HepG2 (cell line): ENCODE measurements at regions not wholly inside any gene's neighbourhood (a gene's known extent, or its start where the extent isn't known, plus 50 kb on each side); places are given as distances from the start of the nearest gene placed in this dataset.

ENCODE experiments used
- HIVEP1 ChIP-seq: sonication (generic); formaldehyde crosslinking; IDR thresholded peaks from 2 replicates; pipeline ENCODE4 v1.4.0; 2020; ENCODE audit warnings: mild to moderate bottlenecking, missing genetic modification reagents
- HOXA9 ChIP-seq: sonication (generic); formaldehyde crosslinking; IDR thresholded peaks from 2 replicates; pipeline ENCODE4 v1.8.1; 2022; ENCODE audit warnings: missing genetic modification reagents, mild to moderate bottlenecking, moderate library complexity, borderline replicate concordance
- PHF8 ChIP-seq: sonication (generic); formaldehyde crosslinking; IDR thresholded peaks from 2 replicates; pipeline ENCODE4 v1.5.0; 2020; ENCODE audit warnings: missing genetic modification reagents
- SMC3 ChIP-seq: IDR thresholded peaks from 2 replicates; pipeline ENCODE4 v1.6.1; 2011; ENCODE audit warnings: low read length, improper control_type of control experiment
- TF ChIP-seq, protein P1 (sequence below): sonication (generic); formaldehyde crosslinking; IDR thresholded peaks from 2 replicates; pipeline ENCODE4 v1.8.1; 2022; ENCODE audit warnings: mild to moderate bottlenecking, missing genetic modification reagents

DNA sequence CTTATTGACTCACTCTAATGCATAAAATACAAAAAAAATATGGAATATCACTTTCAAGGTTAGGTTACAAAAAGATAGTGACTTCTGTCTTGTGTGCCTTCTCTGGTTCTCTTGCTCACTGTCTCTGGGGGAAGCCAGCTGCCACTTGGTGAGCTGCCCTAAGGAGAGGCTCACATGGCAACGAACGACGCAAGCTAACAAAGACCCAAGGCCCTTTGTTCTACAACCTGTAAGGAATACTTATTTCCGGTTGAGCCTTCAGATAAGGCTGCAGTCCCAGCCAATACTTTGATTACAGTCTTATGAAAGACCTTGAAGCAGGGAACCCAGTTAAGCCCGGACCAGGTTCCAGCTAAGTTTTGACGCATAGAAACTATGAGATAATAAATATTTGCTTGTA, 242.4 kb upstream of the TBX3 start:
- TF ChIP-seq PHF8 (no peak), HOXA9 (CRISPR knock-in tag) (no peak), HIVEP1 (no peak), SMC3 (no peak)
- TF ChIP-seq, protein P1, sequence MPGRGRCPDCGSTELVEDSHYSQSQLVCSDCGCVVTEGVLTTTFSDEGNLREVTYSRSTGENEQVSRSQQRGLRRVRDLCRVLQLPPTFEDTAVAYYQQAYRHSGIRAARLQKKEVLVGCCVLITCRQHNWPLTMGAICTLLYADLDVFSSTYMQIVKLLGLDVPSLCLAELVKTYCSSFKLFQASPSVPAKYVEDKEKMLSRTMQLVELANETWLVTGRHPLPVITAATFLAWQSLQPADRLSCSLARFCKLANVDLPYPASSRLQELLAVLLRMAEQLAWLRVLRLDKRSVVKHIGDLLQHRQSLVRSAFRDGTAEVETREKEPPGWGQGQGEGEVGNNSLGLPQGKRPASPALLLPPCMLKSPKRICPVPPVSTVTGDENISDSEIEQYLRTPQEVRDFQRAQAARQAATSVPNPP = no peak
